ENCODE measurements at regions not wholly inside any gene's neighbourhood (a gene's known extent, or its start where the extent isn't known, plus 50 kb on each side); places are given as distances from the start of the nearest gene placed in this dataset.

- no peak for TF ChIP-seq CTCF (IDR thresholded peaks at IDR 0.05; ENCODE audit: poor library complexity, severe bottlenecking)
- no peak for TF ChIP-seq POLR2AphosphoS5 (IDR thresholded peaks at IDR 0.05)
- no peak for TF ChIP-seq EZH2 (IDR thresholded peaks at IDR 0.05; ENCODE audit: borderline replicate concordance, insufficient read depth, low read length, poor library complexity, severe bottlenecking)
- no peak for TF ChIP-seq RAD21 (conservative IDR thresholded peaks at IDR 0.05)
- TF ChIP-seq TAF1 (IDR thresholded peaks at IDR 0.05; ENCODE audit: low read depth) = no peak
- TF ChIP-seq MXI1 (conservative IDR thresholded peaks at IDR 0.05; ENCODE audit: poor library complexity, severe bottlenecking) = no peak
- TF ChIP-seq EP300 (conservative IDR thresholded peaks at IDR 0.05; ENCODE audit: poor library complexity, severe bottlenecking) = no peak
- TF ChIP-seq, protein P1, sequence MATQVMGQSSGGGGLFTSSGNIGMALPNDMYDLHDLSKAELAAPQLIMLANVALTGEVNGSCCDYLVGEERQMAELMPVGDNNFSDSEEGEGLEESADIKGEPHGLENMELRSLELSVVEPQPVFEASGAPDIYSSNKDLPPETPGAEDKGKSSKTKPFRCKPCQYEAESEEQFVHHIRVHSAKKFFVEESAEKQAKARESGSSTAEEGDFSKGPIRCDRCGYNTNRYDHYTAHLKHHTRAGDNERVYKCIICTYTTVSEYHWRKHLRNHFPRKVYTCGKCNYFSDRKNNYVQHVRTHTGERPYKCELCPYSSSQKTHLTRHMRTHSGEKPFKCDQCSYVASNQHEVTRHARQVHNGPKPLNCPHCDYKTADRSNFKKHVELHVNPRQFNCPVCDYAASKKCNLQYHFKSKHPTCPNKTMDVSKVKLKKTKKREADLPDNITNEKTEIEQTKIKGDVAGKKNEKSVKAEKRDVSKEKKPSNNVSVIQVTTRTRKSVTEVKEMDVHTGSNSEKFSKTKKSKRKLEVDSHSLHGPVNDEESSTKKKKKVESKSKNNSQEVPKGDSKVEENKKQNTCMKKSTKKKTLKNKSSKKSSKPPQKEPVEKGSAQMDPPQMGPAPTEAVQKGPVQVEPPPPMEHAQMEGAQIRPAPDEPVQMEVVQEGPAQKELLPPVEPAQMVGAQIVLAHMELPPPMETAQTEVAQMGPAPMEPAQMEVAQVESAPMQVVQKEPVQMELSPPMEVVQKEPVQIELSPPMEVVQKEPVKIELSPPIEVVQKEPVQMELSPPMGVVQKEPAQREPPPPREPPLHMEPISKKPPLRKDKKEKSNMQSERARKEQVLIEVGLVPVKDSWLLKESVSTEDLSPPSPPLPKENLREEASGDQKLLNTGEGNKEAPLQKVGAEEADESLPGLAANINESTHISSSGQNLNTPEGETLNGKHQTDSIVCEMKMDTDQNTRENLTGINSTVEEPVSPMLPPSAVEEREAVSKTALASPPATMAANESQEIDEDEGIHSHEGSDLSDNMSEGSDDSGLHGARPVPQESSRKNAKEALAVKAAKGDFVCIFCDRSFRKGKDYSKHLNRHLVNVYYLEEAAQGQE (IDR thresholded peaks at IDR 0.05; ENCODE audit: borderline replicate concordance) = no peak
Measured at GRCh38 chr15:77901251-77901881, 176.1 kb downstream of the TBC1D2B start.

Data from neural cell (in vitro differentiated cells).